Activated CD4-positive, alpha-beta memory T cell treated with anti-CD3 and anti-CD28 coated beads, Interleukin-2, amount 10 ng/mL, durations not matched to agents 7 days and 5 days (primary cell): ENCODE measurements at regions not wholly inside any gene's neighbourhood (a gene's known extent, or its start where the extent isn't known, plus 50 kb on each side); places are given as distances from the start of the nearest gene placed in this dataset.

Experiments
- CTCF ChIA-PET: fragments of 350-600 bp; sonication (Branson Sonifier 250); formaldehyde crosslinking; loops from one replicate; lab custom pipeline; 2021; ENCODE audit warnings: antibody characterized with exemption, inconsistent platforms; lab: Charles Lee
- POLR2A ChIA-PET: fragments of 350-600 bp; sonication (Branson Sonifier 250); formaldehyde crosslinking; loops from one replicate; lab custom pipeline; 2021; ENCODE audit warnings: antibody characterized with exemption; lab: Charles Lee
- DNase-seq: peaks from one replicate; pipeline ENCODE4 v3.0.0-alpha.2; 2020
- H3K27ac Mint-ChIP-seq: one replicate; pipeline ENCODE4 v1.8.0; 2021; ENCODE audit warnings: mild to moderate bottlenecking, mixed read lengths
- H3K27me3 Mint-ChIP-seq: one replicate; pipeline ENCODE4 v1.8.0; 2021; ENCODE audit warnings: mixed read lengths
- H3K36me3 Mint-ChIP-seq: one replicate; pipeline ENCODE4 v1.8.0; 2021; ENCODE audit warnings: low read depth, mixed read lengths
- H3K4me1 Mint-ChIP-seq: one replicate; pipeline ENCODE4 v1.8.0; 2021; ENCODE audit warnings: mixed read lengths
- H3K4me3 Mint-ChIP-seq: one replicate; pipeline ENCODE4 v1.8.0; 2021; ENCODE audit warnings: mild to moderate bottlenecking, mixed read lengths
- H3K9me3 Mint-ChIP-seq: one replicate; pipeline ENCODE4 v1.8.0; 2021; ENCODE audit warnings: mixed read lengths

GRCh38 chr1:225707824-225708223, 54.9 kb upstream of the ENAH start:
- Mint-ChIP-seq H3K9me3 (no peaks in the 10 kb centered on the region), H3K36me3 (no peaks in the 10 kb centered on the region), H3K27me3 (no peaks in the 10 kb centered on the region), H3K4me3 (no peak overlapping the region), H3K27ac (no peak overlapping the region), H3K4me1 (no peaks in the 10 kb centered on the region)
- CTCF ChIA-PET, result no interaction called here
- no peak for DNase-seq
- POLR2A ChIA-PET, result no interaction called here

GRCh38 chr1:225709101-225709500, 56.2 kb upstream of the ENAH start:
- ChIA-PET CTCF (no interaction called here), POLR2A (no interaction called here)
- Mint-ChIP-seq H3K27me3 (no peaks in the 10 kb centered on the region), H3K4me1 (no peaks in the 10 kb centered on the region), H3K4me3 (no peak overlapping the region), H3K27ac (no peak overlapping the region), H3K36me3 (no peaks in the 10 kb centered on the region), H3K9me3 (no peaks in the 10 kb centered on the region)
- no peak for DNase-seq

GRCh38 chr1:225710804-225711203, 57.9 kb upstream of the ENAH start:
- no peaks in the 10 kb centered on the region for H3K4me1 Mint-ChIP-seq
- ChIA-PET POLR2A (no interaction called here), CTCF (interaction anchor here (0.6 kb wide), 1 partner anchor 236 kb away, joined by 6 read pairs; no protein-coding TSS in a partner anchor)
- H3K9me3 Mint-ChIP-seq, result no peaks in the 10 kb centered on the region
- DNase-seq, result no peak
- no peaks in the 10 kb centered on the region for H3K27me3 Mint-ChIP-seq
- no peak overlapping the region for H3K4me3 Mint-ChIP-seq
- no peak overlapping the region for H3K27ac Mint-ChIP-seq
- no peaks in the 10 kb centered on the region for H3K36me3 Mint-ChIP-seq

GRCh38 chr1:225711236-225711937, 58.5 kb upstream of the ENAH start:
- Mint-ChIP-seq H3K9me3 (no peaks in the 10 kb centered on the region), H3K4me3 (no peak overlapping the region), H3K27me3 (no peaks in the 10 kb centered on the region), H3K4me1 (no peaks in the 10 kb centered on the region), H3K36me3 (no peaks in the 10 kb centered on the region), H3K27ac (no peak overlapping the region)
- CTCF ChIA-PET, result interaction anchor here (0.6 kb wide), 1 partner anchor 237 kb away, joined by 6 read pairs; no protein-coding TSS in a partner anchor
- POLR2A ChIA-PET, result no interaction called here
- DNase-seq, result no peak

GRCh38 chr1:225712391-225712790, 59.5 kb upstream of the ENAH start:
- no peak for DNase-seq
- no peaks in the 10 kb centered on the region for H3K27me3 Mint-ChIP-seq
- H3K27ac Mint-ChIP-seq, result no peak overlapping the region
- H3K4me3 Mint-ChIP-seq, result no peak overlapping the region
- no peaks in the 10 kb centered on the region for H3K36me3 Mint-ChIP-seq
- ChIA-PET CTCF (no interaction called here), POLR2A (no interaction called here)
- H3K9me3 Mint-ChIP-seq, result no peaks in the 10 kb centered on the region
- no peaks in the 10 kb centered on the region for H3K4me1 Mint-ChIP-seq

GRCh38 chr1:225713281-225713680, 60.4 kb upstream of the ENAH start:
- Mint-ChIP-seq H3K27ac (no peak overlapping the region), H3K36me3 (no peaks in the 10 kb centered on the region), H3K27me3 (no peaks in the 10 kb centered on the region), H3K4me1 (no peaks in the 10 kb centered on the region), H3K9me3 (no peaks in the 10 kb centered on the region), H3K4me3 (no peak overlapping the region)
- CTCF ChIA-PET, result no interaction called here
- POLR2A ChIA-PET, result no interaction called here
- DNase-seq, result no peak

- CTCF ChIA-PET, result interaction anchor here (0.6 kb wide), 1 partner anchor 405 kb away, joined by 3 read pairs; no protein-coding TSS in a partner anchor
- H3K27ac Mint-ChIP-seq, result no peak overlapping the region
Measured at GRCh38 chr1:225720937-225721336, 56.7 kb upstream of the SRP9 start.

GRCh38 chr1:225724251-225724650, 53.4 kb upstream of the SRP9 start:
- no peak for DNase-seq
- POLR2A ChIA-PET, result no interaction called here
- Mint-ChIP-seq H3K36me3 (no peaks in the 10 kb centered on the region), H3K27ac (no peak overlapping the region), H3K4me1 (no peaks in the 10 kb centered on the region), H3K9me3 (no peaks in the 10 kb centered on the region), H3K27me3 (no peaks in the 10 kb centered on the region), H3K4me3 (no peak overlapping the region)
- CTCF ChIA-PET, result no interaction called here

More at GRCh38 chr1:225720937-225721336, 56.7 kb upstream of the SRP9 start:
- Mint-ChIP-seq H3K36me3 (no peaks in the 10 kb centered on the region), H3K9me3 (no peaks in the 10 kb centered on the region), H3K4me1 (no peaks in the 10 kb centered on the region), H3K4me3 (no peak overlapping the region), H3K27me3 (no peaks in the 10 kb centered on the region)
- POLR2A ChIA-PET, result no interaction called here
- no peak for DNase-seq
